H9 (cell line): ENCODE measurements at regions not wholly inside any gene's neighbourhood (a gene's known extent, or its start where the extent isn't known, plus 50 kb on each side); places are given as distances from the start of the nearest gene placed in this dataset.

Source experiments
- DNase-seq: peaks from one replicate; pipeline ENCODE4 v3.0.0-alpha.2; 2017
- H2AFZ ChIP-seq: one replicate; pipeline ENCODE4 v1.6.1; 2013; ENCODE audit warnings: mild to moderate bottlenecking, low read length, control low read depth, moderate library complexity
- H2AK5ac ChIP-seq: 2 replicates; pipeline ENCODE4 v1.6.1; 2013; ENCODE audit warnings: low read length, control low read depth, mixed read lengths; ENCODE audit not compliant: insufficient read length
- H2BK120ac ChIP-seq: one replicate; pipeline ENCODE4 v1.6.1; 2013; ENCODE audit warnings: low read depth, mild to moderate bottlenecking, low read length, control low read depth, inconsistent platforms; ENCODE audit not compliant: poor library complexity, severe bottlenecking
- H2BK12ac ChIP-seq: 2 replicates; pipeline ENCODE4 v1.6.1; 2013; ENCODE audit warnings: low read length, control low read depth, mixed read lengths, low read depth; ENCODE audit not compliant: insufficient read length
- H2BK15ac ChIP-seq: 2 replicates; pipeline ENCODE4 v1.6.1; 2013; ENCODE audit warnings: low read depth, low read length, control low read depth
- H2BK20ac ChIP-seq: one replicate; pipeline ENCODE4 v1.6.1; 2013; ENCODE audit warnings: low read depth, mild to moderate bottlenecking, low read length, control low read depth, inconsistent platforms; ENCODE audit not compliant: poor library complexity, severe bottlenecking
- H2BK5ac ChIP-seq: 2 replicates; pipeline ENCODE4 v1.6.1; 2013; ENCODE audit warnings: low read length, control low read depth, mixed read lengths; ENCODE audit not compliant: insufficient read length
- H3K14ac ChIP-seq: 2 replicates; pipeline ENCODE4 v1.6.1; 2013; ENCODE audit warnings: low read length, control low read depth; ENCODE audit not compliant: insufficient read depth
- H3K18ac ChIP-seq: 2 replicates; pipeline ENCODE4 v1.6.1; 2013; ENCODE audit warnings: low read depth, mild to moderate bottlenecking, mixed read lengths, low read length, control low read depth; ENCODE audit not compliant: insufficient read length
- H3K23ac ChIP-seq: 2 replicates; pipeline ENCODE4 v1.6.1; 2013; ENCODE audit warnings: low read length, control low read depth, mixed read lengths, low read depth; ENCODE audit not compliant: insufficient read length
- H3K23me2 ChIP-seq: 2 replicates; pipeline ENCODE4 v1.6.1; 2013; ENCODE audit warnings: low read depth, mild to moderate bottlenecking, mixed read lengths, low read length, control low read depth; ENCODE audit not compliant: insufficient read length, poor library complexity, severe bottlenecking
- H3K27ac ChIP-seq: 2 replicates; pipeline ENCODE4 v1.5.1; 2013; ENCODE audit warnings: low read length, control low read depth, mixed read lengths, low read depth; ENCODE audit not compliant: insufficient read length
- H3K27me3 ChIP-seq: 2 replicates; pipeline ENCODE4 v1.6.1; 2013; ENCODE audit warnings: low read length, control low read depth, inconsistent platforms; ENCODE audit not compliant: insufficient read depth
- H3K4ac ChIP-seq: 2 replicates; pipeline ENCODE4 v1.6.1; 2013; ENCODE audit warnings: low read depth, mild to moderate bottlenecking, control low read depth, inconsistent platforms, low read length, moderate library complexity
- H3K4me1 ChIP-seq: 2 replicates; pipeline ENCODE4 v1.6.1; 2013; ENCODE audit warnings: low read length, control low read depth, inconsistent platforms; ENCODE audit not compliant: insufficient read depth
- H3K4me2 ChIP-seq: 2 replicates; pipeline ENCODE4 v1.6.1; 2013; ENCODE audit warnings: low read length, control low read depth, mixed read lengths; ENCODE audit not compliant: insufficient read length, insufficient read depth
- H3K56ac ChIP-seq: 2 replicates; pipeline ENCODE4 v1.6.1; 2013; ENCODE audit warnings: low read depth, mild to moderate bottlenecking, mixed read lengths, low read length, control low read depth; ENCODE audit not compliant: insufficient read length
- H3K79me1 ChIP-seq: 2 replicates; pipeline ENCODE4 v1.6.1; 2013; ENCODE audit warnings: low read depth, mild to moderate bottlenecking, moderate library complexity, low read length, control low read depth, inconsistent platforms; ENCODE audit not compliant: insufficient read depth, poor library complexity, severe bottlenecking
- H3K79me2 ChIP-seq: 2 replicates; pipeline ENCODE4 v1.6.1; 2013; ENCODE audit warnings: low read length, control low read depth, inconsistent platforms; ENCODE audit not compliant: insufficient read depth
- H3K9ac ChIP-seq: 2 replicates; pipeline ENCODE4 v1.6.1; 2013; ENCODE audit warnings: low read length, control low read depth, mixed read lengths; ENCODE audit not compliant: insufficient read length; ENCODE audit errors: extremely low read depth
- H3K9me3 ChIP-seq: one replicate; pipeline ENCODE4 v1.6.1; 2013; ENCODE audit warnings: low read depth, low read length, inconsistent platforms; ENCODE audit not compliant: control insufficient read depth
- H3T11ph ChIP-seq: one replicate; pipeline ENCODE4 v1.6.1; 2013; ENCODE audit warnings: mild to moderate bottlenecking, low read length, control low read depth, inconsistent platforms
- H4K20me1 ChIP-seq: one replicate; pipeline ENCODE4 v1.6.1; 2013; ENCODE audit not compliant: control insufficient read depth, insufficient read length, insufficient read depth
- H4K5ac ChIP-seq: 2 replicates; pipeline ENCODE4 v1.6.1; 2013; ENCODE audit warnings: low read depth, mild to moderate bottlenecking, mixed read lengths, low read length, control low read depth; ENCODE audit not compliant: insufficient read length
- H4K8ac ChIP-seq: replicated peaks from 2 replicates; pipeline ENCODE4 v1.6.1; 2013; ENCODE audit warnings: low read length, control low read depth, mixed read lengths, low read depth; ENCODE audit not compliant: insufficient read length
- H4K91ac ChIP-seq: 2 replicates; pipeline ENCODE4 v1.6.1; 2013; ENCODE audit warnings: low read depth, mild to moderate bottlenecking, moderate library complexity, mixed read lengths, low read length, control low read depth; ENCODE audit not compliant: insufficient read length
- H3K27ac Mint-ChIP-seq, 3 experiments: 2 replicates in 2 of 3; 3 replicates in 1 of 3; pipeline ENCODE4 v1.8.0; 2020 to 2021; ENCODE audit warnings: mixed read lengths in 3 of 3, mild to moderate bottlenecking in 1 of 3, moderate library complexity in 1 of 3
- H3K27me3 Mint-ChIP-seq: 2 replicates; pipeline ENCODE4 v1.8.0; 2021; ENCODE audit warnings: low read depth, mild to moderate bottlenecking, moderate library complexity, mixed read lengths
- H3K36me3 Mint-ChIP-seq, 3 experiments: 2 replicates in 2 of 3; 3 replicates in 1 of 3; pipeline ENCODE4 v1.8.0; 2020 to 2021; ENCODE audit warnings: low read depth in 3 of 3, mixed read lengths in 3 of 3; ENCODE audit not compliant: insufficient read depth in 1 of 3
- H3K4me1 Mint-ChIP-seq, 2 experiments: 2 replicates each; pipeline ENCODE4 v1.8.0; 2020; ENCODE audit warnings: mixed read lengths in 2 of 2
- H3K4me3 Mint-ChIP-seq, 2 experiments: 2 replicates in 1 of 2; 3 replicates in 1 of 2; pipeline ENCODE4 v1.8.0; 2020 to 2021; ENCODE audit warnings: mild to moderate bottlenecking in 2 of 2, mixed read lengths in 2 of 2, moderate library complexity in 1 of 2
- H3K9me3 Mint-ChIP-seq, 2 experiments: 2 replicates in 1 of 2; 3 replicates in 1 of 2; pipeline ENCODE4 v1.8.0; 2020; ENCODE audit warnings: mild to moderate bottlenecking in 2 of 2, mixed read lengths in 2 of 2, moderate library complexity in 1 of 2
- CTCF ChIP-seq: fragments of 200-600 bp; sonication (generic); conservative IDR thresholded peaks from 3 replicates; pipeline ENCODE4 v1.8.0; 2021; ENCODE audit warnings: antibody characterized with exemption, mild to moderate bottlenecking
- WGBS: extraction: QIAGEN DNeasy Blood & Tissue Kit; methylation state at CpG from one replicate; pipeline ENCODE4 v1.1.7; 2013; ENCODE audit warnings: missing lambda C conversion rate, low lambda C conversion rate, mixed read lengths; ENCODE audit not compliant: insufficient read length; ENCODE audit errors: extremely low coverage; 5-methylcytosine and 5-hydroxymethylcytosine counted together

GRCh38 chr15:85871545-85871944 lies 76.8 kb upstream of the KLHL25 start:
- Histone ChIP-seq H2BK5ac (no peak overlapping the region), H3K9ac (no peak overlapping the region), H4K20me1 (no peaks in the 10 kb centered on the region), H3K4ac (no peak overlapping the region), H2BK120ac (no peak overlapping the region), H3K18ac (no peak overlapping the region), H3K23me2 (no peaks in the 10 kb centered on the region), H4K8ac (no peak overlapping the region), H2BK12ac (no peak overlapping the region), H2AK5ac (no peak overlapping the region), H3K79me1 (no peaks in the 10 kb centered on the region), H4K91ac (no peak overlapping the region), H3K27me3 (no peaks in the 10 kb centered on the region), H3K27ac (no peak overlapping the region), H2BK20ac (no peak overlapping the region), H4K5ac (no peak overlapping the region), H3K56ac (no peak overlapping the region), H3T11ph (no peak overlapping the region), H3K23ac (no peak overlapping the region), H2AFZ (no peak overlapping the region), H3K9me3 (no peaks in the 10 kb centered on the region), H3K79me2 (no peaks in the 10 kb centered on the region), H3K4me2 (no peak overlapping the region), H3K14ac (no peak overlapping the region), H2BK15ac (no peak overlapping the region), H3K4me1 (no peaks in the 10 kb centered on the region)
- H3K4me3 Mint-ChIP-seq = no peak overlapping the region
- no peak for TF ChIP-seq CTCF
- DNase-seq = no peak
- no peak overlapping the region for H3K27ac Mint-ChIP-seq
- no peaks in the 10 kb centered on the region for H3K36me3 Mint-ChIP-seq
- no peaks in the 10 kb centered on the region for H3K9me3 Mint-ChIP-seq
- no CpG with 5 or more reads among the region's 8 CpGs for WGBS
- H3K27me3 Mint-ChIP-seq = no peaks in the 10 kb centered on the region
- peaks cover 0 to 3% of the 10 kb centered on the region in 2 experiments; a peak in 1 of 4 replicates for H3K4me1 Mint-ChIP-seq
